ENCODE measurements at regions not wholly inside any gene's neighbourhood (a gene's known extent, or its start where the extent isn't known, plus 50 kb on each side); places are given as distances from the start of the nearest gene placed in this dataset.

DNA sequence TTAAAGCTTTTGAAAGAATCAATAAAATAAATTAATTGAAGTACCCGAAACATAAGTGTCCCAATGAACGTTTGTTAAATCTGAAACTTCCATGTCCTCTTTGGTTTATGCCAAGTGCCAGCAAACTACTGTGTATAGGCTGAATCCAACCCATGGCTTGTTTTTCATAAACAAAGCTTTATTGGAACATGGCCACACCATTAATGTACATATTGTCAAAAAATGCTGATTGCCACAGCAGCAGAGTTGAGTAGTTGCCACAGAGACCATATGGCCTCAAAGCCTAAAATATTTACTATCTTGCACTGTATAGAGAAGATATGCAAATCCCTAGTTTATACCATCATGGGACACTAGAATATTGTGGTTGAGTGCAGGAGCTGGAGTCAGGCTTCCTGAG, 406.1 kb downstream of the MAFB start:
- TF ChIP-seq POLR2AphosphoS5 (IDR thresholded peaks at IDR 0.05) (no peak), EP300 (IDR thresholded peaks at IDR 0.05) (no peak), CTCF (IDR thresholded peaks at IDR 0.05) (no peak), POLR2A (IDR thresholded peaks at IDR 0.05) (no peak)
- H3K4me3 ChIP-seq = no peak overlapping the region
- WGBS, 2 donors = 87 to 93% methylated on average over 2 of the region's 2 CpGs
- DNase-seq = no peak
- H3K36me3 ChIP-seq = no peaks in the 10 kb centered on the region
- no peak overlapping the region for H3K27ac ChIP-seq
- intact Hi-C loops (cut with DNase I) = no loop called here
- H3K4me1 ChIP-seq = peaks cover 0 to 41% (median 24%) of the 10 kb centered on the region in 4 donors
- no peaks in the 10 kb centered on the region for H3K27me3 ChIP-seq
- H3K9me3 ChIP-seq = no peaks in the 10 kb centered on the region

GRCh38 chr20:40282541-40282940, 406.5 kb downstream of the MAFB start:
- peaks cover 0 to 39% (median 24%) of the 10 kb centered on the region in 4 donors for H3K4me1 ChIP-seq
- H3K27me3 ChIP-seq = no peaks in the 10 kb centered on the region
- no peak for TF ChIP-seq POLR2AphosphoS5 (IDR thresholded peaks at IDR 0.05)
- no peak overlapping the region for H3K4me3 ChIP-seq
- intact Hi-C loops (cut with DNase I) = no loop called here
- WGBS, 2 donors = 69 to 88% methylated on average over 2 of the region's 2 CpGs
- H3K9me3 ChIP-seq = no peaks in the 10 kb centered on the region
- no peak overlapping the region for H3K27ac ChIP-seq
- no peaks in the 10 kb centered on the region for H3K36me3 ChIP-seq
- no peak for DNase-seq

DNA sequence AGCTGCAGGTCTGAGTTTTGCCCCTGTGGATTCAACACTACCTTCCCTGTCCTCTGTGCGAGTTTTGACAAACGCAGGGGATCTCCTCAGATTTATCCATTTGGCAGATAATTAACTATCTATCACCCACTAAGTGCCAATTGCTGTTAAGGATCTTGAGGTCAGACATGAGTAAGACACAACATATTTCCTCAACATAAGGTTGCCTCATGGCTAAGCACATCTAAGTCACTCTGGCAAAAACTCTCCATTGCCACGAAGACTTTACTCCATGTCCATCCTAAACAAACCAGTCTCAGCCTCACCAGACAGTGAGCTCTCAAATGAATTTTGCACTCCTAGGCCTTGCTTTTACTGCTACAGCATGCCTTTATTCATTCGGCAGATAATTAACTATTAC, 408.4 kb downstream of the MAFB start:
- intact Hi-C loops (cut with DNase I) = no loop called here

DNA sequence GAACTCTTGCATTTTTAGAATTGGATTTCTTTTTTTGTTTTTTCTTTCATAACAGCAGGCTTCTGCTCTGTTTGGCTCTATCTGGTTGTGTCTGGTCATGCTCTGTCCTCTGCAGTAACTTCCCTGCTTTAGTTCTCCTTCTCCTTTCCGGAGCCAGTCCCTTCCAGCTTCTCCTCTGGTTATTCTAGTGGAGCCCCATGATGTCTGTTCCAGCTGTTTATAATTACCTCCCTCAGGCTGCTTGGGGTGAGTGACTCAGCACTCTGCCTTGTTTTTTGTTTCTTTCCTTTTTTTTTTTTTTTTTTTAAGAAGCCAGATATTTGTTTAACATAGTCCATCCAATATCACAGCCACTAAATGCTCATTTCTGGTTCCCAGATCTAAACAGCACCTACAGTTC, 409.6 kb downstream of the MAFB start:
- DNase-seq = peak; percentile 78

More for the DNA sequence above, 408.4 kb downstream of the MAFB start:
- Histone ChIP-seq H3K9me3 (no peaks in the 10 kb centered on the region), H3K27ac (no peak overlapping the region), H3K27me3 (no peaks in the 10 kb centered on the region), H3K4me1 (peaks cover 0 to 25% (median 13%) of the 10 kb centered on the region in 4 donors), H3K36me3 (no peaks in the 10 kb centered on the region), H3K4me3 (no peak overlapping the region)
- no peak for DNase-seq
- no peak for TF ChIP-seq POLR2AphosphoS5 (IDR thresholded peaks at IDR 0.05)
- TF ChIP-seq POLR2A (IDR thresholded peaks at IDR 0.05) = no peak
- no peak for TF ChIP-seq CTCF (IDR thresholded peaks at IDR 0.05)
- TF ChIP-seq EP300 (IDR thresholded peaks at IDR 0.05) = no peak
- 93 to 95% methylated on average over 4 of the region's 4 CpGs for WGBS, 2 donors

GRCh38 chr20:40278673-40279072, 410.4 kb downstream of the MAFB start:
- Histone ChIP-seq H3K27ac (peak overlapping the region; percentile 6 to 30 (median 21)), H3K9me3 (no peaks in the 10 kb centered on the region), H3K4me3 (no peak overlapping the region), H3K27me3 (no peaks in the 10 kb centered on the region), H3K36me3 (no peaks in the 10 kb centered on the region), H3K4me1 (peaks cover 0 to 25% (median 13%) of the 10 kb centered on the region in 4 donors)
- TF ChIP-seq CTCF (IDR thresholded peaks at IDR 0.05) (no peak), EP300 (IDR thresholded peaks at IDR 0.05) (no peak), POLR2A (IDR thresholded peaks at IDR 0.05) (no peak), POLR2AphosphoS5 (IDR thresholded peaks at IDR 0.05) (no peak)
- WGBS, 2 donors = 84 to 93% methylated on average over 3 of the region's 3 CpGs
- intact Hi-C loops (cut with DNase I) = no loop called here
- no peak for DNase-seq

More for the DNA sequence above, 409.6 kb downstream of the MAFB start:
- intact Hi-C loops (cut with DNase I) = no loop called here
- TF ChIP-seq EP300 (IDR thresholded peaks at IDR 0.05) (peak in 1 of 4 donors; percentile 15), POLR2AphosphoS5 (IDR thresholded peaks at IDR 0.05) (peak in 1 of 4 donors; percentile 52), CTCF (IDR thresholded peaks at IDR 0.05) (no peak)
- Histone ChIP-seq H3K4me1 (peaks cover 0 to 25% (median 13%) of the 10 kb centered on the region in 4 donors), H3K27ac (peak overlapping the region; percentile 6 to 38 (median 21)), H3K36me3 (no peaks in the 10 kb centered on the region), H3K27me3 (no peaks in the 10 kb centered on the region), H3K9me3 (no peaks in the 10 kb centered on the region), H3K4me3 (no peak overlapping the region)
- 36 to 71% methylated on average over 1 of the region's 1 CpG for WGBS, 2 donors

Data from sigmoid colon (tissue), 6 donors.